ENCODE measurements at regions not wholly inside any gene's neighbourhood (a gene's known extent, or its start where the extent isn't known, plus 50 kb on each side); places are given as distances from the start of the nearest gene placed in this dataset.

GRCh38 chr19:31604493-31605040 lies 255.3 kb upstream of the TSHZ3 start:
- DNase-seq (ENCODE audit: low read depth), result no peak
- no peak overlapping the region for H3K4me3 ChIP-seq (ENCODE audit: low read depth, low read length)
- TF ChIP-seq, protein P1, sequence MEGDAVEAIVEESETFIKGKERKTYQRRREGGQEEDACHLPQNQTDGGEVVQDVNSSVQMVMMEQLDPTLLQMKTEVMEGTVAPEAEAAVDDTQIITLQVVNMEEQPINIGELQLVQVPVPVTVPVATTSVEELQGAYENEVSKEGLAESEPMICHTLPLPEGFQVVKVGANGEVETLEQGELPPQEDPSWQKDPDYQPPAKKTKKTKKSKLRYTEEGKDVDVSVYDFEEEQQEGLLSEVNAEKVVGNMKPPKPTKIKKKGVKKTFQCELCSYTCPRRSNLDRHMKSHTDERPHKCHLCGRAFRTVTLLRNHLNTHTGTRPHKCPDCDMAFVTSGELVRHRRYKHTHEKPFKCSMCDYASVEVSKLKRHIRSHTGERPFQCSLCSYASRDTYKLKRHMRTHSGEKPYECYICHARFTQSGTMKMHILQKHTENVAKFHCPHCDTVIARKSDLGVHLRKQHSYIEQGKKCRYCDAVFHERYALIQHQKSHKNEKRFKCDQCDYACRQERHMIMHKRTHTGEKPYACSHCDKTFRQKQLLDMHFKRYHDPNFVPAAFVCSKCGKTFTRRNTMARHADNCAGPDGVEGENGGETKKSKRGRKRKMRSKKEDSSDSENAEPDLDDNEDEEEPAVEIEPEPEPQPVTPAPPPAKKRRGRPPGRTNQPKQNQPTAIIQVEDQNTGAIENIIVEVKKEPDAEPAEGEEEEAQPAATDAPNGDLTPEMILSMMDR (IDR thresholded peaks at IDR 0.05; ENCODE audit: insufficient read depth, low read depth, low read length), result no peak

GRCh38 chr19:31610018-31610417 lies 260.8 kb upstream of the TSHZ3 start:
- TF ChIP-seq, protein P1 (IDR thresholded peaks at IDR 0.05; ENCODE audit: insufficient read depth, low read depth, low read length), result no peak
- H3K4me3 ChIP-seq (ENCODE audit: low read depth, low read length), result no peak overlapping the region
- DNase-seq (ENCODE audit: low read depth), result peak; percentile 22

DNA sequence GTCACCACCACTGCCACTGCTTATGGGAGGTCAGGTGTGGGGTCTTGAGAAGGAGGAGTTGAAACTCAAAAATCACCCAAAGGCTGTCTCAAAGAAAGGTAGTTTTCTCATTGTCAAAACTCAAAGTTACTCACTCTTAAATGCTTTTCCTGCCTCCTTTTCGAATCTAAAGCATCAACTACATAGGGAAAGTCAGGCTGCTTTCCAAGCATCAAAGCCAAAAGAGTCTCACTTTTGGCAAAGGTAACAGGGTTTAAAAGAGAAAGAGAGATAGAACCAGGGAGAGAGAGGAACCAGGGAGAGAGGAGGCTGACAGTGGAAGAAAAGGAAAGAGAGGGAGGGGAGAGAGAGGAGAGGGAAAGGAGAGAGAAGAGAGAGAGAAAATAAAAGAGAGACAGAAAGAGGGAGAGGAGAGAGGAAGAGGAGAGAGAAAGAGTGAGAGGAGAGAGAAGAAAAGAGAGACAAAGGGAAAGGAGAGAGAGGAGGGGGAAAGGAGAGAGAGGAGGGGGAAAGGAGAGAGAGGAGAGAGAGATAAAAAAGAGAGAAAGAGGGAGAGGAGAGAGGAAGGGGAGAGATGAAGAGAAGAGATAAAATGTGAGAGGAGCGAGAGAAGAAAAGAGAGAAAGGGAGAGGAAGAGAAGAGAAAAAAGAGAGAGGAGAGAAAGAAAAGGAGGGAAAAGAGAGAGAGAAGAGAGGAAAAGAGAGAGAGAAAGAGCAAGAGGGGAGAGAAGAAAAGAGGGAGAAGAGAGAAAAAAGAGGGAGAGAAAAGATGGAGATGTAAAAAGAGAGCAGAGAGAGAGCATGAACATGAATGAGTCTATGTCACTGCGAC lies 262.0 kb upstream of the TSHZ3 start:
- TF ChIP-seq, protein P1 (IDR thresholded peaks at IDR 0.05; ENCODE audit: insufficient read depth, low read depth, low read length), result no peak
- no peak for DNase-seq (ENCODE audit: low read depth)
- no peak overlapping the region for H3K4me3 ChIP-seq (ENCODE audit: low read depth, low read length)

- TF ChIP-seq, protein P1 (IDR thresholded peaks at IDR 0.05; ENCODE audit: insufficient read depth, low read depth, low read length), result no peak
- no peak overlapping the region for H3K4me3 ChIP-seq (ENCODE audit: low read depth, low read length)
- DNase-seq (ENCODE audit: low read depth), result no peak
These were observed 263.6 kb upstream of the TSHZ3 start for GRCh38 chr19:31612873-31613272.

- no peak for DNase-seq (ENCODE audit: low read depth)
- TF ChIP-seq, protein P1 (IDR thresholded peaks at IDR 0.05; ENCODE audit: insufficient read depth, low read depth, low read length), result no peak
- no peak overlapping the region for H3K4me3 ChIP-seq (ENCODE audit: low read depth, low read length)
These were observed 264.5 kb upstream of the TSHZ3 start for GRCh38 chr19:31613683-31614219.

GRCh38 chr19:31616031-31616430 lies 266.8 kb upstream of the TSHZ3 start:
- H3K4me3 ChIP-seq (ENCODE audit: low read depth, low read length), result no peak overlapping the region
- no peak for DNase-seq (ENCODE audit: low read depth)
- TF ChIP-seq, protein P1 (IDR thresholded peaks at IDR 0.05; ENCODE audit: insufficient read depth, low read depth, low read length), result no peak
